ENCODE measurements at regions not wholly inside any gene's neighbourhood (a gene's known extent, or its start where the extent isn't known, plus 50 kb on each side); places are given as distances from the start of the nearest gene placed in this dataset.

DNA sequence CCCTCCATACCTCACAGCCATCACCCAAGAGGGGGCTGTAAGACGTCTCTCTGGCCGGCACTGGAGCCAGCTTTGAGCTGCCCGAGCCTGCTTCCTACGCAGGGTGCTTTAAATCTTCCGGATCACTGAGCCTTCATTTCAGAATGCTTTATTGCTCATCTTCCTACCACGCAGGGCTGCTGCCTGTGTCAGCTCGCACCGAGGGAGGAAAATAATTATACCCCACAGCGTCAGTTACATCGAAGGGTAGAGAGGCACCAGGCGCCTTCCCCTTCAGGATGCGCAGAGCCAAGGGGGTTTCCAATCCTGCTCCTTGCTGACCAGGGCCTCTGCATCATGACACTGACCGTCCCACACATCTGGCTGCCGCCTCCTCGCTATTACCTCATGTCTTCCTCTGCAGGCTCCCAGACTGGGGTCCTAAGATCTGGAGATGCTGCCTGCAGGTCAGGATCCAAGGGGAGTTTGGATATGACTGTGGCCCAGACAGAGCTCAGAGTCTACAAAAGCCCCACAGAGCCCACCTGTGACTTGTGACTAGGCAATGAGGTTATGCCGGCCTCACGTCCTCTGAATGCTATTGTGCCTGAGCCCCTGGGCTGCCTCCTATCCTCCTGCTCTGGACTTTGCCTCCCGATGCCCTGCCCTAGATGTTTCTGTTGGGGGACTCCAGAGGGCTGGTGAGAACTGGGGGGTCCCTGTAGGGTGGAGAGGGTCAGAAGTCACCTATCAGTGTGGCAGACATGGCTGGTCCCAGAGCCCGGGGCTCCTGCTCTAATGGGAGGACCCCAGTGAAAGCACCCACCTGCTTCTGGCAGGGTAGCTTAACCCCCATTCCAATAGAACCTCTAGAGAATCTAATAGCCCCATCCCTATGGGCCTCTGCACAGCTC lies 220.3 kb upstream of the RTL1 start:
- no peak overlapping the region for H3K4me3 ChIP-seq (ENCODE audit: low read depth, low read length)
- no peak for DNase-seq (ENCODE audit: low read depth)
- TF ChIP-seq, protein P1, sequence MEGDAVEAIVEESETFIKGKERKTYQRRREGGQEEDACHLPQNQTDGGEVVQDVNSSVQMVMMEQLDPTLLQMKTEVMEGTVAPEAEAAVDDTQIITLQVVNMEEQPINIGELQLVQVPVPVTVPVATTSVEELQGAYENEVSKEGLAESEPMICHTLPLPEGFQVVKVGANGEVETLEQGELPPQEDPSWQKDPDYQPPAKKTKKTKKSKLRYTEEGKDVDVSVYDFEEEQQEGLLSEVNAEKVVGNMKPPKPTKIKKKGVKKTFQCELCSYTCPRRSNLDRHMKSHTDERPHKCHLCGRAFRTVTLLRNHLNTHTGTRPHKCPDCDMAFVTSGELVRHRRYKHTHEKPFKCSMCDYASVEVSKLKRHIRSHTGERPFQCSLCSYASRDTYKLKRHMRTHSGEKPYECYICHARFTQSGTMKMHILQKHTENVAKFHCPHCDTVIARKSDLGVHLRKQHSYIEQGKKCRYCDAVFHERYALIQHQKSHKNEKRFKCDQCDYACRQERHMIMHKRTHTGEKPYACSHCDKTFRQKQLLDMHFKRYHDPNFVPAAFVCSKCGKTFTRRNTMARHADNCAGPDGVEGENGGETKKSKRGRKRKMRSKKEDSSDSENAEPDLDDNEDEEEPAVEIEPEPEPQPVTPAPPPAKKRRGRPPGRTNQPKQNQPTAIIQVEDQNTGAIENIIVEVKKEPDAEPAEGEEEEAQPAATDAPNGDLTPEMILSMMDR (IDR thresholded peaks at IDR 0.05; ENCODE audit: insufficient read depth, low read depth, low read length): no peak

DNA sequence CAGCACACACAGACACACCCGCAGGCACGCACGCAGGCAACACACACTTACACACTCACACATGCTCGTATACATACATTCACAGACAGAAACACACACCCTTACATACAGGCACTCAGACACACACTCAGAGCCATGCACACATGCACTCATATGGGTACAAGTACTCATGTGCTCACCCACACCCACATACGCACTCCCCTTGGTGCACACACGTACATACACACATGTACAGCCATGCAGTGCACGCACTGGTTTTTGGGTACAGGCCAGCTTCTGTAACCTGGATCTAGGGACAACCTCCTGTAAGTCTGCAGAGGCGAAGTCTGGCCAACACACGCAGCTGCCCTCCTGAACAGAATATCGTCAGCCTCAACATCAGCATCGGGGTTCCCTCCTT lies 221.3 kb upstream of the RTL1 start:
- DNase-seq (ENCODE audit: low read depth): no peak
- TF ChIP-seq, protein P1 (IDR thresholded peaks at IDR 0.05; ENCODE audit: insufficient read depth, low read depth, low read length): no peak
- no peak overlapping the region for H3K4me3 ChIP-seq (ENCODE audit: low read depth, low read length)

DNA sequence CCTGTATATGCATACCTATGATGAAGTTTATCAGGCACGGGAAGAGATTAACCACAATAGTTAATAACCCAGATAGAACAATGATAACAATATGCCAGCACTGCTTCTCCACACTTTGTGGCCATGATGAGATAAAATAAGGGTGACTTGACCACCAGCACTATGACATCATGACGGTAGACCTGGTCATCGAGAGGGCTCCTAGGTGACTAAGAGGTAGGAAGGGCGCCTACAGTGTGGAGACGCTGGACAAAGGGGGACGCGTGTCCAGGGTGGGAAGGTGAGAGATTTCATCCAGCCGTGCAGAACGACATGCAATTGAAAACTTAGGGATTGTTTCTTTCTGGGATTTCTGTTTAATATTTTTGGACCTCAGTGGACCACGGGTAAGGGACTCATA lies 221.8 kb upstream of the RTL1 start:
- H3K4me3 ChIP-seq (ENCODE audit: low read depth, low read length): no peak overlapping the region
- no peak for DNase-seq (ENCODE audit: low read depth)
- TF ChIP-seq, protein P1 (IDR thresholded peaks at IDR 0.05; ENCODE audit: insufficient read depth, low read depth, low read length): no peak

DNA sequence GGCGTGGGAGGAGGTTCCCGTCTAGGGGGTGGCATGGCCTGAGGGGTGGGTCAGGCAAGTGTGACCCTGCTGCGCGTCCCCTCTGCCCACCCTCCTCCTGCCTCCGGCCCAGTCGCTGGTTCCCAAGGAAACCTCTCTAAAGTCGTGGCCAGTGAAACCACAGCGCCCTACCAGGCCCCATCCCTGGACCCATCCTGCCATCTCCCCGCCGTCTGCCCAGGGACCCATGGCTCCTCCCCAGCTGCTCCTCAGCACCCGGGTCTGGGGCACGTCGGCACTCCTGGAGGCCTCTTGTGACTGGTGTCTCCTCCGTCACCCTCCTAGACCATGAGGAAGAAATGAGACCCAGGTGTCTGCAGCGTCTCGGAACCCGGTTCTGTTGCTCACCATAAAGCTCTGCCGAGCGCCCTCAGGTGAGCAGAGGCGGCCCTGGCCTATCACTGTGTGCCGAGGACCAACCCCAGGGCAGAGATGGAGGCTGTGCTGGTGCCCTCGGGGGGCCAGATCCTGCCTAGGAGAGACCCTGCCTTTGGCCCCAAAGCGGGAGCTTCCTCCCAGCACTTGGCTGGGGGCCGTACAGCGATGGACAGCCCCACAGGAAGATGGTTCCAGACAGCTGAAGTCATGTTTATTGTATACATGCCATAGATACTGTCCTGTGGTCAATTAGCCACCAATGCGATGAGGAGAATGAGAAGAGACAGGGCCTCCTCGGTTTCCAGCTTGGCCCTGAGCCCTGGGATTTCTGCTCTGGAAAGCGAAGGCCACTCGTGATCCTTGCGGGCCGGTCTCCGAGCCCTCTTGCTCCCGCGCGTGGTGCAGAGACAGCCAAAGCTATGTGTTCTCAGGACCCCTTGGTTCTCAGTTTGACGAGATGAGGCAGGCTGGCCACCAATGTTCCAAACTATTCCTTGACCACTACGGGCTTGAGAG lies 222.5 kb upstream of the RTL1 start:
- H3K4me3 ChIP-seq (ENCODE audit: low read depth, low read length): no peak overlapping the region
- TF ChIP-seq, protein P1 (IDR thresholded peaks at IDR 0.05; ENCODE audit: insufficient read depth, low read depth, low read length): no peak
- DNase-seq (ENCODE audit: low read depth): no peak

DNA sequence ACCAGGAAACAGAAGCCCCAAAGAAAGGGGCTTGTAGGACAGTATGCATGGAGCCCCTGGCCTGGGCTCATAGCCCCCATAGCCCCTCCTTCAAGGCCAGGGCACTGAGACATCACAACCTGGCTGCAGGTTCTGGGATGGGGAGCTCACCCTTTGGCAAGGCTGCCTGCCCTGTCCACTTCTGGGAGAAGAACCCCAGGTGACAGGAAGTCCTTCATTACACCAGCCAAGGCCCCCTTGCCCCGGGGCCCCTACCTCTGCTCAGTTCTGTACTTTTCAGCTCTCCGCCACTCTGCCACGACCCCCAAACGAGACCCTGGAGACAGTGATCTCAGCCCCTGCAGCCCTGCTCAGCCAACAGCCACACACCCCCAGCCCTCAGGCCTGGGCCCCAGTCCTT lies 223.2 kb upstream of the RTL1 start:
- DNase-seq (ENCODE audit: low read depth): no peak
- no peak overlapping the region for H3K4me3 ChIP-seq (ENCODE audit: low read depth, low read length)
- TF ChIP-seq, protein P1 (IDR thresholded peaks at IDR 0.05; ENCODE audit: insufficient read depth, low read depth, low read length): no peak

DNA sequence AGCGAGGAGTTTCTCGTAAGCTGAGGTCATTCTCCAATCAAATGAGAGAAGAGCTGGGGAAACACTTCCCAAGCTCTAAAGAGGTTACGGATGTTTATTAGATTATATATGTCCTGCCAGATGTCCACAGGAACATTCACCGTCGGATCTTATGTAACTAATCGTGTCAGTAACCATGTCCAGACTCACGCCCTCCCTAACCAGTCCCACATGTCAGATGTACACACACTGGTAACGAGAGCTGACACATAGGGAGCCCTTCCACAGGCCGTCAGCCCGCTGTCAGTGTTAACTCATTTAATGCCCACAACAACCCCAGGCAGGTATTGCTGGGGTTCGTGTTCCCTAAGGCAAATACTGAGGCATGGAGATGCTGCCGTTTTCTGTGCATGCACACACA lies 223.7 kb upstream of the RTL1 start:
- no peak overlapping the region for H3K4me3 ChIP-seq (ENCODE audit: low read depth, low read length)
- TF ChIP-seq, protein P1 (IDR thresholded peaks at IDR 0.05; ENCODE audit: insufficient read depth, low read depth, low read length): no peak
- DNase-seq (ENCODE audit: low read depth): no peak
